ENCODE measurements at regions not wholly inside any gene's neighbourhood (a gene's known extent, or its start where the extent isn't known, plus 50 kb on each side); places are given as distances from the start of the nearest gene placed in this dataset.

DNA sequence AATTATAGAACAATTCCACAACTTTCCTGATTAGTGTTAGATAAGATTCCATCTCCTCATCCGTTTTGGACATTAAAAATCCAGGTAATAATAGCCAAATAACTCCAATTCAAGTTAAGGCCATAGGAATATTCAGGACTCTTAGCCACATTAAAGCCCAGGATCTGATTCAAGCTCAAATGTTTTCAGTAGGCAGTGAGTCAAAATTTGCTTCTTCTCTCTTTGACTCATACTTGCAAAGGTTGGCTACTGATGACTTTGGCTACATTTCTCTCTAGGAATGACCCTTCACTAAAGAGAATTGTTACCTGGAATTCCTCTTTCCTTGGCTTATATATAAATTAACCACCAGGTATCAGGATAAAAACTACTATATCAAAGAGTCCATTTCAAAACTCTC is 354.9 kb upstream of the HS3ST1 start:
- Mint-ChIP-seq H3K9me3 (no peaks in the 10 kb centered on the region), H3K27ac (ENCODE audit: unreplicated experiment) (no peak overlapping the region), H3K4me3 (no peak overlapping the region), H3K27me3 (ENCODE audit: low read depth) (no peaks in the 10 kb centered on the region), H3K36me3 (ENCODE audit: low read depth) (no peaks in the 10 kb centered on the region), H3K4me1 (no peaks in the 10 kb centered on the region)
- no peak for DNase-seq (ENCODE audit: low read depth, low spot score)
- no peak for TF ChIP-seq CTCF (conservative IDR thresholded peaks at IDR 0.05)

DNA sequence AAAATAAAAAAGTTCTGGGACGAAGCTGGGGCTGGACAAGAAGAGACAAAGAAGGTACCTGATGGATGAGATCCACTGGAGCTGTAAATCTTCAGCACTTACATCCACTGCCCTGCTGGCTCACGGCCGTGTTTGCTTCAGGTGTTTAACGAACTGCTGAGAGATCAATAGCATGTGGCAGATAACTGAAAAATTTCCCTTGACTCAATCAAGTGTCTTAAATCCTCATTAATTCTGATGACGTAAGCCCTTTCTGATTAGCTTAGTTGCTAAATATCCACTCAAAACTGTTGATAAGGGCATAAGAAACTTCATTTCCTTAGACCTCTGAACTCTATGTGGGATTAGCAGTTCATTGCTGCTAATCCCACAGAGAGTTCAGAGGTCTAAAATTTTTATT is 354.2 kb upstream of the HS3ST1 start:
- Mint-ChIP-seq H3K9me3 (no peaks in the 10 kb centered on the region), H3K4me1 (no peaks in the 10 kb centered on the region), H3K27me3 (ENCODE audit: low read depth) (no peaks in the 10 kb centered on the region), H3K27ac (ENCODE audit: unreplicated experiment) (no peak overlapping the region), H3K4me3 (no peak overlapping the region), H3K36me3 (ENCODE audit: low read depth) (no peaks in the 10 kb centered on the region)
- DNase-seq (ENCODE audit: low read depth, low spot score), result no peak
- no peak for TF ChIP-seq CTCF (conservative IDR thresholded peaks at IDR 0.05)

DNA sequence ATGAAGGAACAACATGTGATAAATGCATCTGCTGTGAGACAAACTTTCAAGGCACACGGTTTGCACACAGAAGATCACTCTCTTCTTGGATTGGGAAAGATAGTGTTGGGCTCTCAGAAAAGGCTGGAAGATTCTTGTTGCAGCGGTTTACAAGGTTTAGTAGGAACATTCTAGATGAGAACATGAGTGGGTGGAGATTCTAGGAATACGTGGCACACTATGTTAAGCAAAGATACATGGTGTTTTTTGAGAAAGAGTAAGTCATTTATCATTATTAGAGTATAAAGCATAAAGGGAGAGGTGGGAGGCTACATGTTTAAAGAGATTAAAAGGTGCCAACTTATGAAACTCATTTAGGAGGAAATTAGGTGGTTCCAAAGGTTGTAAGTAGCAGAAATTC is 348.8 kb upstream of the HS3ST1 start:
- Mint-ChIP-seq H3K4me1 (no peaks in the 10 kb centered on the region), H3K9me3 (no peaks in the 10 kb centered on the region), H3K4me3 (no peak overlapping the region), H3K27me3 (ENCODE audit: low read depth) (no peaks in the 10 kb centered on the region), H3K27ac (ENCODE audit: unreplicated experiment) (no peak overlapping the region), H3K36me3 (ENCODE audit: low read depth) (no peaks in the 10 kb centered on the region)
- DNase-seq (ENCODE audit: low read depth, low spot score), result no peak
- no peak for TF ChIP-seq CTCF (conservative IDR thresholded peaks at IDR 0.05)

GRCh38 chr4:11774346-11774745 is 345.7 kb upstream of the HS3ST1 start:
- no peak overlapping the region for H3K27ac Mint-ChIP-seq (ENCODE audit: unreplicated experiment)
- H3K36me3 Mint-ChIP-seq (ENCODE audit: low read depth), result no peaks in the 10 kb centered on the region
- no peak overlapping the region for H3K4me3 Mint-ChIP-seq
- no peaks in the 10 kb centered on the region for H3K4me1 Mint-ChIP-seq
- no peaks in the 10 kb centered on the region for H3K9me3 Mint-ChIP-seq
- no peak for DNase-seq (ENCODE audit: low read depth, low spot score)
- no peaks in the 10 kb centered on the region for H3K27me3 Mint-ChIP-seq (ENCODE audit: low read depth)
- TF ChIP-seq CTCF (conservative IDR thresholded peaks at IDR 0.05), result no peak

DNA sequence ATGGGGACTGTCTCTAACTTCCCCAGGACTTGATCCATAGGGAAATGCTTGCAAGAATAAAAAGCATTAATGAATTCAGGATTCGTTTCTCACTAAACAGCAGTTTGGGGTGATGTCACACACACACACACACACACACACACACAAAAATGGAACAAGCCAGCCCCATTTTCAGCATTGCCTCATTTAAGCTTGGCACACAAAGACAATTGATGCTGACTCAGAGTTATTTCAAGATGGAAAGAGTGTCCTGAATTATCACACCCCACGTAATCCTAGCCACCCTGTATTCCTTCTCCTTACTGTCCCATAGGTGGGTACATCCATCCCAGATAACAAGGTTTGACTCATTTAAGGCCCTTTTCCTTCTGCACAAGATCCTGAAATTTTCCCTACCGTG is 345.1 kb upstream of the HS3ST1 start:
- H3K9me3 Mint-ChIP-seq, result no peaks in the 10 kb centered on the region
- TF ChIP-seq CTCF (conservative IDR thresholded peaks at IDR 0.05), result no peak

GRCh38 chr4:11769434-11769833 is 340.7 kb upstream of the HS3ST1 start:
- H3K36me3 Mint-ChIP-seq (ENCODE audit: low read depth), result no peaks in the 10 kb centered on the region

More for the DNA sequence above, 345.1 kb upstream of the HS3ST1 start:
- H3K4me3 Mint-ChIP-seq, result no peak overlapping the region
- no peaks in the 10 kb centered on the region for H3K27me3 Mint-ChIP-seq (ENCODE audit: low read depth)
- DNase-seq (ENCODE audit: low read depth, low spot score), result no peak
- no peaks in the 10 kb centered on the region for H3K4me1 Mint-ChIP-seq
- H3K27ac Mint-ChIP-seq (ENCODE audit: unreplicated experiment), result no peak overlapping the region
- no peaks in the 10 kb centered on the region for H3K36me3 Mint-ChIP-seq (ENCODE audit: low read depth)

More at GRCh38 chr4:11769434-11769833, 340.7 kb upstream of the HS3ST1 start:
- H3K4me1 Mint-ChIP-seq, result no peaks in the 10 kb centered on the region
- no peaks in the 10 kb centered on the region for H3K9me3 Mint-ChIP-seq
- TF ChIP-seq CTCF (conservative IDR thresholded peaks at IDR 0.05), result no peak
- no peak overlapping the region for H3K27ac Mint-ChIP-seq (ENCODE audit: unreplicated experiment)
- H3K4me3 Mint-ChIP-seq, result no peak overlapping the region
- H3K27me3 Mint-ChIP-seq (ENCODE audit: low read depth), result no peaks in the 10 kb centered on the region
- DNase-seq (ENCODE audit: low read depth, low spot score), result no peak

Data from neural crest cell (in vitro differentiated cells).